Panc1 (cell line): ENCODE measurements at regions not wholly inside any gene's neighbourhood (a gene's known extent, or its start where the extent isn't known, plus 50 kb on each side); places are given as distances from the start of the nearest gene placed in this dataset.

Source experiments
- ATAC-seq: fragments of 200-7000 bp; cut with Tn5 transposase; 2 replicates; pipeline ENCODE4 v1.9.1; 2020; ENCODE audit warnings: mild to moderate bottlenecking, moderate library complexity
- BruUV-seq: library from RNA; stranded (reverse); fragments of 400-500 nt; replicated peaks from 2 replicates; lab custom pipeline; 2021; lab: Mats Ljungman, UMichigan
- CTCF ChIA-PET: fragments of 300-600 bp; sonication (Branson Sonifier 250); formaldehyde crosslinking; loops from one replicate; lab custom pipeline; 2022; ENCODE audit warnings: antibody characterized with exemption; lab: Charles Lee
- POLR2A ChIA-PET: fragments of 300-600 bp; sonication (Branson Sonifier 250); formaldehyde crosslinking; loops from one replicate; lab custom pipeline; 2022; ENCODE audit warnings: antibody characterized with exemption; lab: Charles Lee
- DNase-seq: peaks from one replicate; pipeline ENCODE4 v3.0.0-alpha.2; 2010; ENCODE audit warnings: low read depth, low spot score
- H3K27ac ChIP-seq: 2 replicates; pipeline ENCODE4 v1.5.1; 2011; ENCODE audit warnings: mild to moderate bottlenecking, low read length, inconsistent platforms
- H3K27me3 ChIP-seq: fragments of 200-500 bp; sonication (Bioruptor generic); 2 replicates; pipeline ENCODE4 v1.6.0; 2014; ENCODE audit warnings: low read length, inconsistent platforms; ENCODE audit not compliant: control insufficient read depth, insufficient read depth
- H3K36me3 ChIP-seq: fragments of 200-500 bp; sonication (Bioruptor generic); 2 replicates; pipeline ENCODE4 v1.5.1; 2014; ENCODE audit warnings: inconsistent platforms, mild to moderate bottlenecking, low read length, moderate library complexity; ENCODE audit not compliant: control insufficient read depth, insufficient read depth
- H3K4me1 ChIP-seq: 2 replicates; pipeline ENCODE4 v1.5.1; 2011; ENCODE audit warnings: inconsistent platforms, mild to moderate bottlenecking, low read length, moderate library complexity; ENCODE audit not compliant: control insufficient read depth, insufficient read depth
- H3K4me3 ChIP-seq, 2 experiments: 2 replicates each; pipeline ENCODE4 v1.5.1; 2011 to 2012; ENCODE audit warnings: low read depth in 2 of 2, low read length in 2 of 2, mild to moderate bottlenecking in 2 of 2, inconsistent platforms in 1 of 2, moderate library complexity in 1 of 2
- H3K9me3 ChIP-seq: fragments of 200-500 bp; sonication (Bioruptor generic); 2 replicates; pipeline ENCODE4 v1.5.1; 2014; ENCODE audit warnings: low read depth, mild to moderate bottlenecking, inconsistent platforms, low read length, moderate library complexity; ENCODE audit not compliant: control insufficient read depth, insufficient read depth
- POLR2AphosphoS5 ChIP-seq: IDR thresholded peaks from 2 replicates; pipeline ENCODE4 v1.6.1; 2012; ENCODE audit warnings: mild to moderate bottlenecking, low read depth, low read length, moderate library complexity
- SIN3A ChIP-seq: IDR thresholded peaks from 2 replicates; pipeline ENCODE4 v1.6.1; 2012; ENCODE audit warnings: low read depth, mild to moderate bottlenecking, low read length, moderate library complexity, borderline replicate concordance; ENCODE audit not compliant: insufficient read depth
- TCF7L2 ChIP-seq: IDR thresholded peaks from 2 replicates; pipeline ENCODE4 v1.6.1; 2011; ENCODE audit warnings: mild to moderate bottlenecking, low read depth, low read length, inconsistent platforms
- in situ Hi-C: cut with HindIII; loops from 2 replicates; pipeline ENCODE4 v1.10.0; 2016; ENCODE audit warnings: low sequenced_read_pairs, low pct_unique_long_range_greater_than_20kb
- intact Hi-C: fragments of 100-400 bp; cut with micrococcal nuclease; formaldehyde crosslinking; loops from one replicate; pipeline ENCODE4 v1.10.0; 2022; ENCODE audit not compliant: unreplicated experiment
- TF ChIP-seq, protein P1 (sequence below): fragments of 450-650 bp; IDR thresholded peaks from 2 replicates; pipeline ENCODE4 v1.5.1; 2017; ENCODE audit warnings: mild to moderate bottlenecking
- TF ChIP-seq, protein P2 (sequence below), 2 experiments: IDR thresholded peaks; 2 replicates each; pipeline ENCODE4 v1.6.1; 2011 to 2012; ENCODE audit warnings: low read depth in 2 of 2, control low read depth in 1 of 2, low read length in 1 of 2, mild to moderate bottlenecking in 1 of 2, moderate library complexity in 1 of 2; ENCODE audit not compliant: insufficient read depth in 1 of 2

DNA sequence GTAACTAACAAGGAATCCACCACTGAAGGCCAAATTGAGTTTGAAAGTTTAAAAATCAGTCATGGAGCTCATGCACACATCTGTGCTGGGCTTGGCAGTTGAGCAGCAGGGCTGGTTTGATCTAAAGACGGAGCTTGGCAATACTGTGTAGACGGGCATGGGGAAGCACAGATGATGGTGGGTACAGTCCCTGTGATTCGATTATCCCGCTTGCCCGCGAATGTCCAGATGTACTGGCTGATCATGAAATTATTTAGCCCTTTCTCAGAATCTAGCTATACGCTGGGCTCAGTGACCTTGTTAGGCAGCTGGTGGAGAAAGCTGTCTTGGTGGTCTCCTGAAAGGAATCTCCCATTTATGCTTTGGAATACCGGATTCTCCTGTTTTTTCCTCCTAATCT lies 74.8 kb upstream of the SOX11 start:
- H3K9me3 ChIP-seq: no peaks in the 10 kb centered on the region
- no peak overlapping the region for H3K27ac ChIP-seq
- no peaks in the 10 kb centered on the region for H3K27me3 ChIP-seq
- no peaks in the 10 kb centered on the region for H3K4me1 ChIP-seq
- TF ChIP-seq TCF7L2 (no peak), SIN3A (no peak), POLR2AphosphoS5 (no peak)
- TF ChIP-seq, protein P1, sequence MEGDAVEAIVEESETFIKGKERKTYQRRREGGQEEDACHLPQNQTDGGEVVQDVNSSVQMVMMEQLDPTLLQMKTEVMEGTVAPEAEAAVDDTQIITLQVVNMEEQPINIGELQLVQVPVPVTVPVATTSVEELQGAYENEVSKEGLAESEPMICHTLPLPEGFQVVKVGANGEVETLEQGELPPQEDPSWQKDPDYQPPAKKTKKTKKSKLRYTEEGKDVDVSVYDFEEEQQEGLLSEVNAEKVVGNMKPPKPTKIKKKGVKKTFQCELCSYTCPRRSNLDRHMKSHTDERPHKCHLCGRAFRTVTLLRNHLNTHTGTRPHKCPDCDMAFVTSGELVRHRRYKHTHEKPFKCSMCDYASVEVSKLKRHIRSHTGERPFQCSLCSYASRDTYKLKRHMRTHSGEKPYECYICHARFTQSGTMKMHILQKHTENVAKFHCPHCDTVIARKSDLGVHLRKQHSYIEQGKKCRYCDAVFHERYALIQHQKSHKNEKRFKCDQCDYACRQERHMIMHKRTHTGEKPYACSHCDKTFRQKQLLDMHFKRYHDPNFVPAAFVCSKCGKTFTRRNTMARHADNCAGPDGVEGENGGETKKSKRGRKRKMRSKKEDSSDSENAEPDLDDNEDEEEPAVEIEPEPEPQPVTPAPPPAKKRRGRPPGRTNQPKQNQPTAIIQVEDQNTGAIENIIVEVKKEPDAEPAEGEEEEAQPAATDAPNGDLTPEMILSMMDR: no peak
- TF ChIP-seq, protein P2, sequence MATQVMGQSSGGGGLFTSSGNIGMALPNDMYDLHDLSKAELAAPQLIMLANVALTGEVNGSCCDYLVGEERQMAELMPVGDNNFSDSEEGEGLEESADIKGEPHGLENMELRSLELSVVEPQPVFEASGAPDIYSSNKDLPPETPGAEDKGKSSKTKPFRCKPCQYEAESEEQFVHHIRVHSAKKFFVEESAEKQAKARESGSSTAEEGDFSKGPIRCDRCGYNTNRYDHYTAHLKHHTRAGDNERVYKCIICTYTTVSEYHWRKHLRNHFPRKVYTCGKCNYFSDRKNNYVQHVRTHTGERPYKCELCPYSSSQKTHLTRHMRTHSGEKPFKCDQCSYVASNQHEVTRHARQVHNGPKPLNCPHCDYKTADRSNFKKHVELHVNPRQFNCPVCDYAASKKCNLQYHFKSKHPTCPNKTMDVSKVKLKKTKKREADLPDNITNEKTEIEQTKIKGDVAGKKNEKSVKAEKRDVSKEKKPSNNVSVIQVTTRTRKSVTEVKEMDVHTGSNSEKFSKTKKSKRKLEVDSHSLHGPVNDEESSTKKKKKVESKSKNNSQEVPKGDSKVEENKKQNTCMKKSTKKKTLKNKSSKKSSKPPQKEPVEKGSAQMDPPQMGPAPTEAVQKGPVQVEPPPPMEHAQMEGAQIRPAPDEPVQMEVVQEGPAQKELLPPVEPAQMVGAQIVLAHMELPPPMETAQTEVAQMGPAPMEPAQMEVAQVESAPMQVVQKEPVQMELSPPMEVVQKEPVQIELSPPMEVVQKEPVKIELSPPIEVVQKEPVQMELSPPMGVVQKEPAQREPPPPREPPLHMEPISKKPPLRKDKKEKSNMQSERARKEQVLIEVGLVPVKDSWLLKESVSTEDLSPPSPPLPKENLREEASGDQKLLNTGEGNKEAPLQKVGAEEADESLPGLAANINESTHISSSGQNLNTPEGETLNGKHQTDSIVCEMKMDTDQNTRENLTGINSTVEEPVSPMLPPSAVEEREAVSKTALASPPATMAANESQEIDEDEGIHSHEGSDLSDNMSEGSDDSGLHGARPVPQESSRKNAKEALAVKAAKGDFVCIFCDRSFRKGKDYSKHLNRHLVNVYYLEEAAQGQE (IDR thresholded peaks at IDR 0.05; ENCODE audit: insufficient read depth in 1 of 2, low read depth in 2 of 2, low read length in 1 of 2): no peak
- ChIA-PET CTCF (no interaction called here), POLR2A (no interaction called here)
- H3K36me3 ChIP-seq: no peaks in the 10 kb centered on the region
- intact Hi-C loops: no loop called here
- DNase-seq (no peak), ATAC-seq (no peak)
- in situ Hi-C loops: no loop called here
- no peak overlapping the region for H3K4me3 ChIP-seq
- BruUV-seq: no TSS peak

DNA sequence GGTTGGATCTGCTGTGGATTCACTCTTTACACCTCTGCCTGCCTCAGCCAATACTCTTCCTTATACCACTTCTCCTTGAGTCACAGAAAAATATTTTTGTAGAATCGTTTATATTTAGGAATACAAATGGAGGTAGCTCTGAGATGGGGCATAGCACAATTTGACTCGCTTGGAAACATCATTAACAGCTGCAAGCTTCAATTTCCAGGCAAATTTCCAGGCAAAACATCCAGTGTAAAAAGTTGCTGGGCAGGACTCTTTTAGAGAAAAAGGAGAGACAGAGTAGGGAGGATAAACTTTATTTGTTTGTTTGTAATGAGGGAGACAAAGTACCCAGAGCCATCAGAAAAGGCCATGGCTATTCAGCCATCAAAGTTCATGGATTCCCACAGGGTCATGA lies 74.4 kb upstream of the SOX11 start:
- DNase-seq: no peak
- H3K27ac ChIP-seq: no peak overlapping the region
- no TSS peak for BruUV-seq
- intact Hi-C loops: no loop called here
- CTCF ChIA-PET: no interaction called here
- no peaks in the 10 kb centered on the region for H3K4me1 ChIP-seq
- H3K27me3 ChIP-seq: no peaks in the 10 kb centered on the region
- H3K36me3 ChIP-seq: no peaks in the 10 kb centered on the region
- in situ Hi-C loops: no loop called here
- POLR2A ChIA-PET: no interaction called here
- ATAC-seq: no peak
- H3K9me3 ChIP-seq: no peaks in the 10 kb centered on the region
- TF ChIP-seq POLR2AphosphoS5 (no peak), TCF7L2 (no peak), SIN3A (no peak)
- TF ChIP-seq, protein P1: no peak
- TF ChIP-seq, protein P2 (IDR thresholded peaks at IDR 0.05; ENCODE audit: insufficient read depth in 1 of 2, low read depth in 2 of 2, low read length in 1 of 2): no peak
- H3K4me3 ChIP-seq: no peak overlapping the region
